Endothelial cell of umbilical vein (primary cell): ENCODE measurements at regions not wholly inside any gene's neighbourhood (a gene's known extent, or its start where the extent isn't known, plus 50 kb on each side); places are given as distances from the start of the nearest gene placed in this dataset.

Experiments used
- BruUV-seq: library from RNA; stranded (reverse); fragments of 400-500 nt; replicated peaks from 2 replicates; lab custom pipeline; 2021; lab: Mats Ljungman, UMichigan
- CTCF ChIA-PET: fragments of 300-600, 350-600 bp; sonication (Branson Sonifier 250); formaldehyde crosslinking; loops from one replicate; lab custom pipeline; 2021; ENCODE audit warnings: antibody characterized with exemption, inconsistent platforms; lab: Charles Lee
- POLR2A ChIA-PET: fragments of 300-600, 350-600 bp; sonication (Branson Sonifier 250); formaldehyde crosslinking; loops from one replicate; lab custom pipeline; 2021; ENCODE audit warnings: antibody characterized with exemption, inconsistent platforms; lab: Charles Lee
- DNase-seq: peaks from one replicate; pipeline ENCODE4 v3.0.0-alpha.2; 2011; ENCODE audit warnings: low read depth, low spot score
- FAIRE-seq: peaks from 2 replicates; lab custom pipeline; 2011; peaks lifted over from hg19 to GRCh38; lab: Jason Lieb, UNC
- H2AFZ ChIP-seq: 2 replicates; pipeline ENCODE4 v1.6.0; 2012; ENCODE audit warnings: low read depth, low read length, control low read depth, inconsistent platforms
- H3K27ac ChIP-seq: 2 replicates; pipeline ENCODE4 v1.5.1; 2011; ENCODE audit warnings: low read depth, mild to moderate bottlenecking, control low read depth, low read length, moderate library complexity; ENCODE audit not compliant: insufficient read depth
- H3K27me3 ChIP-seq, 2 experiments: 2 replicates each; pipeline versions ENCODE4 v1.6.0 to v1.6.1; 2011; ENCODE audit warnings: low read length in 2 of 2, mixed read lengths in 1 of 2; ENCODE audit not compliant: control insufficient read depth in 2 of 2, insufficient read depth in 2 of 2
- H3K36me3 ChIP-seq, 2 experiments: 2 replicates in 1 of 2; 3 replicates in 1 of 2; pipeline ENCODE4 v1.5.1; 2011; ENCODE audit warnings: low read length in 2 of 2, mild to moderate bottlenecking in 1 of 2, moderate library complexity in 1 of 2; ENCODE audit not compliant: control insufficient read depth in 2 of 2, insufficient read depth in 2 of 2; ENCODE audit errors: extremely low read depth in 1 of 2
- H3K4me1 ChIP-seq: 3 replicates; pipeline ENCODE4 v1.5.1; 2011; ENCODE audit warnings: mild to moderate bottlenecking, low read length; ENCODE audit not compliant: control insufficient read depth, insufficient read depth; ENCODE audit errors: extremely low read depth
- H3K4me2 ChIP-seq: 2 replicates; pipeline ENCODE4 v1.6.1; 2011; ENCODE audit warnings: low read length, control low read depth, mixed read lengths; ENCODE audit not compliant: insufficient read depth
- H3K4me3 ChIP-seq, 3 experiments: fragments of 200-600 bp in 1 of 3; sonication (generic), shearing (Covaris generic) in 1 of 3; replicated peaks in 1 of 3; 2 replicates each; pipeline ENCODE4 v1.5.1; 2011 to 2016; ENCODE audit warnings: control low read depth in 3 of 3, low read length in 3 of 3, mild to moderate bottlenecking in 2 of 3, inconsistent platforms in 1 of 3, low read depth in 1 of 3, moderate library complexity in 1 of 3; ENCODE audit not compliant: insufficient read depth in 1 of 3
- H3K79me2 ChIP-seq: 2 replicates; pipeline ENCODE4 v1.6.0; 2012; ENCODE audit warnings: low read length, inconsistent platforms; ENCODE audit not compliant: control insufficient read depth, insufficient read depth
- H3K9ac ChIP-seq: replicated peaks from 2 replicates; pipeline ENCODE3; 2011; ENCODE audit warnings: low read length, control low read depth; ENCODE audit not compliant: insufficient read depth; ENCODE audit errors: extremely low read depth
- H3K9me1 ChIP-seq: replicated peaks from 3 replicates; pipeline ENCODE4 v1.6.0; 2011; ENCODE audit warnings: mild to moderate bottlenecking, low read length; ENCODE audit not compliant: control insufficient read depth, insufficient read depth; ENCODE audit errors: extremely low read depth
- H3K9me3 ChIP-seq: replicated peaks from 2 replicates; pipeline ENCODE4 v1.5.1; 2012; ENCODE audit warnings: low read length, inconsistent platforms; ENCODE audit not compliant: control insufficient read depth, insufficient read depth
- H4K20me1 ChIP-seq: replicated peaks from 2 replicates; pipeline ENCODE3; 2011; ENCODE audit warnings: mild to moderate bottlenecking, low read length; ENCODE audit not compliant: control insufficient read depth, insufficient read depth; ENCODE audit errors: extremely low read depth
- EZH2 ChIP-seq: IDR thresholded peaks from 2 replicates; pipeline ENCODE4 v1.6.1; 2012; ENCODE audit warnings: borderline replicate concordance, low read depth, mild to moderate bottlenecking, moderate library complexity, low read length, inconsistent platforms; ENCODE audit not compliant: severe bottlenecking
- FOS ChIP-seq: IDR thresholded peaks from 2 replicates; pipeline ENCODE4 v1.6.1; 2011; ENCODE audit warnings: mild to moderate bottlenecking, low read length, moderate library complexity, borderline replicate concordance; ENCODE audit not compliant: insufficient read depth
- GATA2 ChIP-seq: IDR thresholded peaks from 2 replicates; pipeline ENCODE4 v1.7.0; 2011; ENCODE audit warnings: low read depth, mild to moderate bottlenecking, moderate library complexity, mixed read lengths, low read length; ENCODE audit not compliant: insufficient read length, insufficient read depth
- JUN ChIP-seq: IDR thresholded peaks from 2 replicates; pipeline ENCODE4 v1.6.1; 2011; ENCODE audit warnings: borderline replicate concordance, low read depth; ENCODE audit not compliant: insufficient read length, insufficient read depth
- MYC ChIP-seq: IDR thresholded peaks from one replicate; pipeline ENCODE4 v1.6.1; 2011; ENCODE audit warnings: mild to moderate bottlenecking, low read depth, low read length
- POLR2A ChIP-seq: IDR thresholded peaks from 2 replicates; pipeline ENCODE4 v1.6.1; 2012; ENCODE audit warnings: low read depth, mild to moderate bottlenecking, control low read depth, low read length
- POLR2AphosphoS5 ChIP-seq: IDR thresholded peaks from 2 replicates; pipeline ENCODE4 v1.6.1; 2012; ENCODE audit warnings: low read depth, mild to moderate bottlenecking, control low read depth, low read length, moderate library complexity; ENCODE audit not compliant: insufficient read depth
- dilution Hi-C: fragments of 300-500 bp; cut with MboI; formaldehyde crosslinking; loops from one replicate; pipeline ENCODE4 v1.15.0; 2019; ENCODE audit warnings: low sequenced_read_pairs; ENCODE audit not compliant: extremely low pct_ligation_motif_present
- intact Hi-C: fragments of 100-400 bp; cut with micrococcal nuclease; formaldehyde crosslinking; loops from one replicate; pipeline ENCODE4 v1.10.0; 2022
- TF ChIP-seq, protein P1 (sequence below), 2 donors: IDR thresholded peaks; 1 replicate in 1 of 2; 2 replicates in 1 of 2; pipeline ENCODE4 v1.5.1; 2011; ENCODE audit warnings: low read length in 2 of 2, mild to moderate bottlenecking in 2 of 2, moderate library complexity in 2 of 2, control low read depth in 1 of 2, inconsistent platforms in 1 of 2, low read depth in 1 of 2; ENCODE audit not compliant: insufficient read depth in 1 of 2; ENCODE audit errors: extremely low read depth in 1 of 2
- TF ChIP-seq, protein P2 (sequence below): IDR thresholded peaks from 2 replicates; pipeline ENCODE4 v1.6.1; 2011; ENCODE audit not compliant: insufficient read depth, insufficient read length

DNA sequence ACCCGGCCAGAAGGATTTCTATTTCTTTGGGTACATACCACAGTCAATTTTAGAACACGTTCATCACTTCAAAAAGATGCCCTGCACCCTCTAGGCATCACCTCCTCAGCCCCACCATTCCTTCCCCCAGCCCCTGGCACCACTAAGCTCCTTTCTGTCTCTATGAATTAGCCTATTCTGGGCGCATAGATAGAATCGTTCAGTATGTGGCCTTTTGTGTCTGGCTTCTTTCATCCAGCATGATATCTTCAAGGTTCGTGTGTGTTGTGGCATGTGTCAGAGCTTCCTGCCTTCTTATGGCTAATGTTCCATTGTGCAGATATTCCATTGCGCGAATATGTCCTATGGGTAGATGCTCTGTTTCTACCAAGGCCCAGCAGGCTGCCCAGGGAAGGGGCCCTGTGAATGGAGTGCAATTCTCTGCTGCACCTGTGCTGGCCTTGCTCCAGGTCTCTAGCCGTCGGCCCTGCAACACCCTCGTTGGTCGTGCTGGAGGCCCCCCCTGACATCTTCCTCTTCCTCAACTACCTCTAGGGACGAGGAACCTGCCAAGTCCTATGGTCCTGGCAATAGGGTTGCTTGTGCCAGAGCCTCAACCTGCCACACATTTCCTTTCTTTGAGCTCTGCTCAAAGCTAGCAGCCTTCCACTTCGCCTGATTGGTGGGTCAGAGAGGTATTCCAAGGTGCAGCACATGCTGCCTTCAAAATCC lies 113.5 kb downstream of the RIPK4 start:
- Histone ChIP-seq H3K4me1 (no peaks in the 10 kb centered on the region), H4K20me1 (no peaks in the 10 kb centered on the region), H3K4me2 (no peak overlapping the region), H2AFZ (no peak overlapping the region), H3K9ac (no peak overlapping the region), H3K36me3 (no peaks in the 10 kb centered on the region), H3K9me3 (no peaks in the 10 kb centered on the region), H3K27ac (no peak overlapping the region), H3K27me3 (no peaks in the 10 kb centered on the region), H3K79me2 (no peaks in the 10 kb centered on the region), H3K9me1 (no peaks in the 10 kb centered on the region), H3K4me3 (no peak overlapping the region)
- no TSS peak for BruUV-seq
- CTCF ChIA-PET = no interaction called here
- TF ChIP-seq POLR2AphosphoS5 (no peak), EZH2 (no peak), MYC (no peak), POLR2A (no peak), JUN (no peak), GATA2 (no peak), FOS (no peak)
- TF ChIP-seq, protein P1, sequence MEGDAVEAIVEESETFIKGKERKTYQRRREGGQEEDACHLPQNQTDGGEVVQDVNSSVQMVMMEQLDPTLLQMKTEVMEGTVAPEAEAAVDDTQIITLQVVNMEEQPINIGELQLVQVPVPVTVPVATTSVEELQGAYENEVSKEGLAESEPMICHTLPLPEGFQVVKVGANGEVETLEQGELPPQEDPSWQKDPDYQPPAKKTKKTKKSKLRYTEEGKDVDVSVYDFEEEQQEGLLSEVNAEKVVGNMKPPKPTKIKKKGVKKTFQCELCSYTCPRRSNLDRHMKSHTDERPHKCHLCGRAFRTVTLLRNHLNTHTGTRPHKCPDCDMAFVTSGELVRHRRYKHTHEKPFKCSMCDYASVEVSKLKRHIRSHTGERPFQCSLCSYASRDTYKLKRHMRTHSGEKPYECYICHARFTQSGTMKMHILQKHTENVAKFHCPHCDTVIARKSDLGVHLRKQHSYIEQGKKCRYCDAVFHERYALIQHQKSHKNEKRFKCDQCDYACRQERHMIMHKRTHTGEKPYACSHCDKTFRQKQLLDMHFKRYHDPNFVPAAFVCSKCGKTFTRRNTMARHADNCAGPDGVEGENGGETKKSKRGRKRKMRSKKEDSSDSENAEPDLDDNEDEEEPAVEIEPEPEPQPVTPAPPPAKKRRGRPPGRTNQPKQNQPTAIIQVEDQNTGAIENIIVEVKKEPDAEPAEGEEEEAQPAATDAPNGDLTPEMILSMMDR (IDR thresholded peaks at IDR 0.05; ENCODE audit: extremely low read depth in 1 of 2, insufficient read depth in 1 of 2, low read depth in 1 of 2, low read length in 2 of 2) = no peak
- TF ChIP-seq, protein P2, sequence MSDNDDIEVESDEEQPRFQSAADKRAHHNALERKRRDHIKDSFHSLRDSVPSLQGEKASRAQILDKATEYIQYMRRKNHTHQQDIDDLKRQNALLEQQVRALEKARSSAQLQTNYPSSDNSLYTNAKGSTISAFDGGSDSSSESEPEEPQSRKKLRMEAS = no peak
- POLR2A ChIA-PET = no interaction called here
- intact Hi-C loops (no loop called here), dilution Hi-C loops (no loop called here)
- FAIRE-seq (no peak), DNase-seq (no peak)
